Left lung (tissue), 4 donors: ENCODE measurements at regions not wholly inside any gene's neighbourhood (a gene's known extent, or its start where the extent isn't known, plus 50 kb on each side); places are given as distances from the start of the nearest gene placed in this dataset.

Experiments
- ATAC-seq: fragments of 200-7000 bp; cut with Tn5 transposase; one replicate; pipeline ENCODE4 v1.9.1; 2020; ENCODE audit warnings: moderate library complexity
- DNase-seq, 4 donors: peaks; one replicate each; pipeline ENCODE4 v3.0.0-alpha.2; 2013 to 2020
- H3K27ac ChIP-seq, 2 donors: fragments of 200-600 bp; sonication (generic) in 1 of 2; one replicate each; pipeline versions ENCODE4 v1.5.0 to v1.8.0; 2020 to 2021
- H3K27me3 ChIP-seq, 2 donors: fragments of 200-600 bp; sonication (generic) in 1 of 2; one replicate each; pipeline versions ENCODE4 v1.5.0 to v1.8.0; 2020 to 2021
- H3K36me3 ChIP-seq, 2 donors: fragments of 200-600 bp; sonication (generic) in 1 of 2; one replicate each; pipeline versions ENCODE4 v1.5.0 to v1.8.0; 2020 to 2021
- H3K4me1 ChIP-seq, 2 donors: fragments of 200-600 bp; one replicate each; pipeline ENCODE4 v1.8.0; 2021
- H3K4me3 ChIP-seq, 2 donors: fragments of 200-600 bp; sonication (generic) in 1 of 2; one replicate each; pipeline versions ENCODE4 v1.5.0 to v1.8.0; 2020 to 2021; ENCODE audit warnings: mild to moderate bottlenecking in 1 of 2
- H3K9me3 ChIP-seq, 2 donors: fragments of 200-600 bp; sonication (generic) in 1 of 2; one replicate each; pipeline versions ENCODE4 v1.5.0 to v1.8.0; 2020 to 2021
- intact Hi-C, 2 donors: fragments of 100-400 bp; cut with DNase I; formaldehyde crosslinking; loops; one replicate each; pipeline versions ENCODE4 v1.11.2 to v1.14.2; 2022
- TF ChIP-seq, protein P1 (sequence below), 2 donors: fragments of 200-600 bp; sonication (generic) in 1 of 2; IDR thresholded peaks; one replicate each; pipeline versions ENCODE4 v1.5.0 to v1.8.0; 2021; ENCODE audit warnings: antibody characterized with exemption in 2 of 2
- donor health status: DM: no; HTN: yes; CAD: no.
- donor health status: DM: no; HTN: no; CAD: no.

GRCh38 chr12:65623507-65623906, 200.8 kb upstream of the HMGA2 start:
- intact Hi-C loops: no loop called here
- ATAC-seq (no peak), DNase-seq (no peak)
- H3K27ac ChIP-seq: no peak overlapping the region
- no peaks in the 10 kb centered on the region for H3K4me1 ChIP-seq
- no peak overlapping the region for H3K4me3 ChIP-seq
- TF ChIP-seq, protein P1, sequence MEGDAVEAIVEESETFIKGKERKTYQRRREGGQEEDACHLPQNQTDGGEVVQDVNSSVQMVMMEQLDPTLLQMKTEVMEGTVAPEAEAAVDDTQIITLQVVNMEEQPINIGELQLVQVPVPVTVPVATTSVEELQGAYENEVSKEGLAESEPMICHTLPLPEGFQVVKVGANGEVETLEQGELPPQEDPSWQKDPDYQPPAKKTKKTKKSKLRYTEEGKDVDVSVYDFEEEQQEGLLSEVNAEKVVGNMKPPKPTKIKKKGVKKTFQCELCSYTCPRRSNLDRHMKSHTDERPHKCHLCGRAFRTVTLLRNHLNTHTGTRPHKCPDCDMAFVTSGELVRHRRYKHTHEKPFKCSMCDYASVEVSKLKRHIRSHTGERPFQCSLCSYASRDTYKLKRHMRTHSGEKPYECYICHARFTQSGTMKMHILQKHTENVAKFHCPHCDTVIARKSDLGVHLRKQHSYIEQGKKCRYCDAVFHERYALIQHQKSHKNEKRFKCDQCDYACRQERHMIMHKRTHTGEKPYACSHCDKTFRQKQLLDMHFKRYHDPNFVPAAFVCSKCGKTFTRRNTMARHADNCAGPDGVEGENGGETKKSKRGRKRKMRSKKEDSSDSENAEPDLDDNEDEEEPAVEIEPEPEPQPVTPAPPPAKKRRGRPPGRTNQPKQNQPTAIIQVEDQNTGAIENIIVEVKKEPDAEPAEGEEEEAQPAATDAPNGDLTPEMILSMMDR (IDR thresholded peaks at IDR 0.05): no peak
- no peaks in the 10 kb centered on the region for H3K36me3 ChIP-seq
- peaks cover 3 to 5% of the 10 kb centered on the region in 2 donors for H3K27me3 ChIP-seq
- no peaks in the 10 kb centered on the region for H3K9me3 ChIP-seq

- TF ChIP-seq, protein P1 (IDR thresholded peaks at IDR 0.05): no peak
- H3K9me3 ChIP-seq: no peaks in the 10 kb centered on the region
- H3K4me1 ChIP-seq: no peaks in the 10 kb centered on the region
- ATAC-seq: no peak
- H3K4me3 ChIP-seq: no peak overlapping the region
- H3K27ac ChIP-seq: no peak overlapping the region
- H3K36me3 ChIP-seq: no peaks in the 10 kb centered on the region
- H3K27me3 ChIP-seq: peaks cover 6 to 16% of the 10 kb centered on the region in 2 donors
- DNase-seq: no peak
- intact Hi-C loops: no loop called here
Observed at GRCh38 chr12:65624554-65625086, 199.7 kb upstream of the HMGA2 start.

- Histone ChIP-seq H3K36me3 (no peaks in the 10 kb centered on the region), H3K27me3 (peaks cover 3 to 20% of the 10 kb centered on the region in 2 donors), H3K27ac (no peak overlapping the region), H3K4me3 (no peak overlapping the region), H3K9me3 (no peaks in the 10 kb centered on the region), H3K4me1 (no peaks in the 10 kb centered on the region)
- DNase-seq (no peak), ATAC-seq (no peak)
- TF ChIP-seq, protein P1 (IDR thresholded peaks at IDR 0.05): no peak
- intact Hi-C loops: no loop called here
Observed at GRCh38 chr12:65628061-65628460, 196.2 kb upstream of the HMGA2 start.

DNA sequence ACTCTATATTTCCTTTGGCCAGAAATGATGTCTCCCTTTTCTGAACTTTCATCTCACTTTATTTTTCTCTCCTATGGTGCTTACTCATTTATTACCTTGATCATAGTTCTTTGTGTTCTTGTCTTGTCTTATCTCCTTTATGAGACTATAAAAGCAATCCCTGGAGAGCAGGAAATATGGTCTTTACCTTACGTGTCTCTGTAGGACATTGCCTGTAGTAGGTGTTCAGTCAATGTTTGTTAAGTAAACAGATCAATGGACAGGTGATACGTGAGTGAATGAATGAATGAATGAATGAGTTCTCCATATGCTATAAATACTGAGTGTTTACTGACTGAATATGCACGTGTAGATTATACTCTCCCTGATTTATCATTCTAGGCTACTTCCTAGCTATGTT, 193.7 kb upstream of the HMGA2 start:
- DNase-seq: no peak
- H3K36me3 ChIP-seq: no peaks in the 10 kb centered on the region
- no peaks in the 10 kb centered on the region for H3K4me1 ChIP-seq
- no peak overlapping the region for H3K27ac ChIP-seq
- H3K27me3 ChIP-seq: peaks cover 3 to 20% of the 10 kb centered on the region in 2 donors
- ATAC-seq: no peak
- intact Hi-C loops: no loop called here
- TF ChIP-seq, protein P1 (IDR thresholded peaks at IDR 0.05): no peak
- no peak overlapping the region for H3K4me3 ChIP-seq
- no peaks in the 10 kb centered on the region for H3K9me3 ChIP-seq

- no peaks in the 10 kb centered on the region for H3K9me3 ChIP-seq
- H3K4me1 ChIP-seq: no peaks in the 10 kb centered on the region
- no peak overlapping the region for H3K4me3 ChIP-seq
- peak; percentile 66 for ATAC-seq
- TF ChIP-seq, protein P1 (IDR thresholded peaks at IDR 0.05): no peak
- H3K27ac ChIP-seq: no peak overlapping the region
- H3K27me3 ChIP-seq: peaks cover 3 to 20% of the 10 kb centered on the region in 2 donors
- intact Hi-C loops: no loop called here
- no peaks in the 10 kb centered on the region for H3K36me3 ChIP-seq
- DNase-seq: no peak
Observed at GRCh38 chr12:65631621-65632111, 192.6 kb upstream of the HMGA2 start.
